Suppressor macrophage treated with lipopolysaccharide for 1 hour (primary cell): ENCODE measurements at regions not wholly inside any gene's neighbourhood (a gene's known extent, or its start where the extent isn't known, plus 50 kb on each side); places are given as distances from the start of the nearest gene placed in this dataset.

ENCODE experiments used
- DNase-seq, 3 donors: peaks; one replicate each; pipeline ENCODE4 v3.0.0-alpha.2; 2020 to 2022

DNA sequence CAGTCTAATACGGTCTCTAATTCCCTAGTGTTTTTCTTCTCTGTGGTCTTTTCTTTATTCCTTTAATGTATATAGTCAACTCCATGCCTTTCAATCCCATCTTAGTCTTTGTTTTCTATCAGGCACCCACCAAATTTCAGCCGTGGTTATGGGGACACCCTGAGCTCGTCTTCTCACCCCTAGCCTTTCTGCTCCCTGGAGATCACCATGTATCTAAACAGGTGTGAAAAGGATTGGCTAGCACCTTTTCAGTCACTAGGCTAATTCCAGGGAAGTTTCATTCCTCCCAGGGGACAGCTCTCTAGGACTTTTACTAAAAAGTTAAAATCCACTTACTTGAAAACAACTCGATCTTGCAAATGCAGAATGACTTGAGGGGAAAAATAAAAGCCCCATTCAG is 291.3 kb downstream of the ETNK1 start:
- no peak for DNase-seq

DNA sequence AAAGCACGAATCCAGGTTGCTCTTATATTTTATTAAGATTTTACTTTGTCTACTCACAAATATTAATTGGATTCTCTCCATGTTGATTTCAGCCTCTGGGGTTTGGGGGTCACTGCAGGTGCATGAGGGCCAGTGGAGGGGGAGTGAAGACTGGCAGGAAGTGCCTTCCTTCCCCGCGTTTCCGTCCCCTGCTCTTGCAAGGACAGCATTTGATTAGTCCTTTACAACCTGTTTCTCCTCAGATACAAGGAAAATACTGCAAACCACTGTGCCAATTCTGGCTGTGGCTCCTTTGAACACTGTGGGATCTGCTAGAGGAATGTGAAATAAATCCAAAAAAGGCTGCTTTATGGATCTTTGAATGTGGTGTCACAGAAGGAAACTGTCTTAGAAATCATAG is 291.8 kb downstream of the ETNK1 start:
- no peak for DNase-seq

DNA sequence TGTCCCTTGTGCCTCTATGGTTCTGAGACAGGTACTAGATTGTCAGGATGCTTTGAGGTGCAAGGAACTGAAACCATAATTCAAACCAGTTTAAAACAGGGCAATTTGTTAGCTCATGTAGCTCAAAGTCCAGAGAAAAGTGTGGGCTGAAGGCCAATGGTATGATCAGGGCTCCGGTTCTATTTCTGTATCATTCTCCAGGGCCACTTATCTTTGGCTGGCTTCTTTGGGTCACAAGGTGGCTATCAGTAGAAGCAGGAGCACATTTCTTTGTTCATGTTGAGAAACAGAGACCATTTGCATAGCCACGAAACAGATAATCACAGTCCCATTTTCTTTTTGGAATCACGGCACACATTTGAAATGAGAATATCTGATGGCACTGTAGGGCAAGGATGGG is 294.9 kb downstream of the ETNK1 start:
- DNase-seq = no peak

DNA sequence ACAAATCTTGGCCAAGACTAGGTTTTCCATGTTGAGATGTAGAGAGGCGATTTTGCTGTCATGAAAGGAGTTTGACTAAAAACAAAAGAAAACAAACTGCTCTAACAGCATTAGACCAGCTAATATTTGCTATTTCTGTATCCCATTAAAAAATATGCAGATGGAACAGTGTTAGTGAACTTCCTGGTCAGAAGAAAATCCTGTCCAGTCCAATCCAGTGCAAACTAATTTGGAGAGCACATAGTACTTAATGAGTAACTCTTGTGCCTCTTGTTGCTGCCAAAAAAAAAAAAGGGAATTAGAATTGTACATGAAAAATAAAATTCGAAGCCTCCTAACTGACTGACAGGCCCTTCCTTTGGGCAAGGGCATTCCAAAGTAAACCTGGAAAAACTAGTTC is 298.8 kb downstream of the ETNK1 start:
- no peak for DNase-seq

DNA sequence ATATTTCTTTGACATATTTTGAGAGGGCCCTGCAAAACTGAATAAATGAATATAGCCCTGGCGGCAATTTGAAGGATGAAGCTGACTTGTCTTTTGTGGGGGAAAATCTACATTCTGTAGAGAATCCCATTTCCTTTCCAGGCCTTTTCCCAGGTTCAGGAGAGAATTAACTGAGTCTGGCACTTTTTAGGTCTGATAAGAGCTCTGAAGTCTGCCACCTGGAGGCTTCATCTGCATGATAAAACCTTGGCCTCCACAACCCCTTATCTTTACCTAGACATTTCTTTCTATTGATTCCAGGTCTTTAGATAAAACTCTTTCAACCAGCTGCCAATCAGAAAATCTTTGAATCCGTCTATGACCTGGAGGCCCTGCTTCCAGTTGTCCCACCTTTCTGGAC is 299.4 kb downstream of the ETNK1 start:
- DNase-seq = no peak

DNA sequence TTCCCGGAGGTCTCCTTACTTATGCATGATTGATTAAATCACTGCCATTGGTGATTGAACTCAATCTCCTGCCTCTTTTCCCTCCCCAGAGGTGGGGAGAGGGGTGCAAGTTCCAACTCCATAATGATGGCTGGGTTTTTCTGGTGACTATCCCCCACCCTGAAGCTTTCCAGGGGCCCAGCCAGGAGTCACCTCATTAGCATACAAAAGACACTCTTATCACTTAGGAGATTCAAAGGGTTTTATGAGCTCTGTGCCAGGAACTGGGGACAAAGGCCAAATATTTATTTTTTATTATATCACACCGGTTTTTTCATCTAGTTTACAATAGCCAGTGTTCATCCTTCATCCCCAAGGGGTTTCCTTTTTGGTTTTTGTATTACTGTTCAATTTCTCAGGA is 300.7 kb downstream of the ETNK1 start:
- no peak for DNase-seq

DNA sequence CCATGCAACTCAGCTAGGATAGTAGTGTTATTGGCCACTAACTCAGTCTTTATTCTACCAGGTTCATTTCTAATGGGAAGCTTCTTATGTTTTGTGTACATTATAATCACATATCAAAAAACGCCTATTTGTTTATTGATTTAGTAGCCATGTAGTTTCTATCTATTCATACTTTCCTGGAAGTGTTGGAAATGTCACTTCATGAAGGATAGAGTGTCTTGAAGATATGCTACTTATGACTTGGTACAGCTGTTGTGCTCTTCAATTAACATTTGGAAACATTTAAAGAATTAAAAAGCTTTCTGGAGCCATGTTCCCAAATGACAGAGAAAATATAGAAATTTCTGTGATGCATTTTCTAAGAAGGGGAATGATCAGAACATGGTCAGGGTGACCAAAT is 307.5 kb downstream of the ETNK1 start:
- no peak for DNase-seq

DNA sequence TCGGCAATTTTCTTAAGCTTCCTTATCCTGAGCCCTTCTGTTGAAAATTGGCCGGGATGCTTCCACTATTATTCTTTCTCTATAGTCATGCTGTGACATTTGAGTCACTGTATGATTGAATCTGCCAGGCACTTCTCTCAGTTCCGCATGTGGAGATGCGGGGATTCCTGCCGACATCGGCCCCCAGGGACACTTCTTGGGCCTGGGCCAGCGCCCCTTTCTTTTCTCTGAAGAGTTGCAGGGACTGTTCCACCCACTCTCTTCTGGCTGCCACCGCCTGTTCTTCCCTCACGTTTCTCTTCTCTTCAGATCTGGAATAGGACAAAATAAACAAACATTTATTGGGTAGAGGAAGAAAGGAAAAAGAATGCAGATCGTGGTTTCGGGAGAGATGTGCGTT is 310.1 kb downstream of the ETNK1 start:
- DNase-seq = no peak

DNA sequence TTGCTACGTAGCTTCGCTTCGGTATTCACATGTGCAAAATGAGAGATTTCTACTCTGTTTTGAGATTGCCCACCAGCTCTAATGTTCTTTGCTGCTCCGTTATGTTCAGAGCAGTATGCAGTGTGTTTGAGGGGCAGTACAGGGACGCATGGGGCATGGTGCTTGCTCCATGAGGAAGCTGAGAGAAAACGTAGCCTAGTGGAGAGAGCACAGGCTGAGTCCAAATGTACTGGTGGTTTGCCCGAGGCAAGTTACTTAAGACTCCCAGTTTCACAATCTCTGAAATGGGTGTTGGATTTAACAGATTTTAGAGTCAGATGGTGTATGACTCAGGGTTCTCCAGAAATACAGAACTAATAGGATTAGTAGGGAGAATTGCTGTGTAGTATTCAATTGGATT is 310.5 kb downstream of the ETNK1 start:
- DNase-seq = no peak

DNA sequence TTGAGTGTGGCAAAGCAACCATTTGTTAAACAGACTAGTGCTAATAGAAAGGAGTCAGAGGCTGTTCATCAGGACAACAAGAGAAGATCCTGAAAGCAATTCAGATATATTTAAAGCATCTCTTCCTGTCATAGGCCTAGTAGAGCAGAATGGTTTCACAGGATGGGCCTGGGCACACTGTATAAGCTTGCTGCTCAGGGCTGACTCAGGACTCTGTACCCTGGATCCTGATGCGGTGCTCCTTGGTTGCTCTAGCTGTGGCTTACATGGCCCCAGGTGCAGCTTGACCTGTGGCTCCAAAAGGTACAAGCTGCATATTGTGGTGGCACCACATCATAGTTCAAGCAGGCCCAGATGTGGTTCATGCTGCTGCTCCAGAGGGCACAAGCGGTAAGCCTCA is 313.4 kb downstream of the ETNK1 start:
- DNase-seq = no peak

DNA sequence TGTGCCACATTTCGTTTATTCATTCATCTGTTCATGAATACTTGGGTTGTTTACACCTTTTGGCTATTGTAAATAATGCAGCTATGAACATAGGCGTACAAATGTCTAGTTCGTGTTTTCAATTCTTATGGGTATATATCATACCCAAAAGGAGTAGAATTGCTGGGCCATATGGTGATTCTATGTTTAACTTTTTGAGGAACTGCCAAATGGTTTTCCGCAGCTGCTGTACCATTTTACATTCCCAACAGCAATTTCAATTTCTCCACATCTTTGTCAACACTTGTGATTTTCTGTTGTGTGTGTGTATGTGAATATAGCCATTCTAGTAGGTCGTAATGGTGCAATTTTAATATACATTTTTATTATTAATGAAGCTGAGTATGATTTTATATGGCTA is 326.2 kb downstream of the ETNK1 start:
- no peak for DNase-seq

DNA sequence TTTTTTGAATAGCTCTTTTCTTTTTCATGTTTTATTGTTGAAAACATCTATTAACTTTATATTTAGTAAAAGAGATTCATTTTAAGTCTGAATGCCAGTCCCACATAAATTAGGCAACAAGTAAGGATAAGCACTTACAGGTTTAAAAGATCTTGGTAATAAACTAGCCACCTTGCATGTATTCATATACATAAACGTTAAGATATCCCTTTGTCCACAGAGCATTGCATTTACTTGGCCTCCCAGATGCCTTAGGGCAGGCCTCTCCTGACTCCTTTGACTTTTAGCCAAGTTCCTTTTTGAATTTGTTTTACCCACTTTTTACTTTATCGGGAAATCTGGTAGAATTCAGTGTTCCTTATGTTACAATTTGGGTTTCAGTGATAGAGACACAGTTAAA is 331.7 kb downstream of the ETNK1 start:
- no peak for DNase-seq

DNA sequence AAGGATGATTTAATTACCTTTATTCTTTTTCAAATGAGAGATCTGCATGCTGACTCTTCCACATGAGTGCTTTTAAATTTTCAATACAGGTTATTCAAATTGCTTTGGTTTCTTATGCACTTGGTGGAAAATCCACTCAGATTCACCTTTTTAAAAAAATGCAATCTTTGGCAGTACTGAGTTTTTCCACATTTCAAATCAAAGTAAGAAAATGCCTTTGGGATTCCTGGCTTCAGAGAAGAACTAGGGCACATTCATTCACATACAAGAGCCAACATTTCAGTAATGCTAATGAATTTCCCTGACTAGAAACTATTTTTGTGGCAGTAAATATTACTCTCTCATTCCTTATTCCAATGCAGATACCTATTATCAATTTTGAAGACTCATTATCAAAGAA is 342.2 kb downstream of the ETNK1 start:
- DNase-seq = no peak

DNA sequence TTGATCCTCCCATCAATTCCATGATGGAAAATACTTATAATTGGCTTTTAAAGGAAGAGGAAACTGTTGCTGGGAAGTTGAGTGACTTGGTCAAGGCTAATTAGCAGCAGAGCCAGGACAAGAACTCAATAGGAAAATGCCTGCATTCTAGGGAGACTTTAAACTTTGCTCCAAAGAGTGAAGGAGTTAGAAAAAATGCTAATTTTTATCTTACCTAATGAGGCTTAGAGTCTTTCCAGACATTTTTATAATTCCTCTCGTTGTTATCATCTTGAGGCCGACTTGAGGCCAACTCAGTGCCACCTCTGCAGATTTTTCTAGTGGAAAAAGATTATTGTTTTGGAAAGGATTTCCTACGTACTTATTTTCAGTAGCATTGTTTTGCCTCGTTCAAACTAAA is 344.6 kb downstream of the ETNK1 start:
- no peak for DNase-seq

DNA sequence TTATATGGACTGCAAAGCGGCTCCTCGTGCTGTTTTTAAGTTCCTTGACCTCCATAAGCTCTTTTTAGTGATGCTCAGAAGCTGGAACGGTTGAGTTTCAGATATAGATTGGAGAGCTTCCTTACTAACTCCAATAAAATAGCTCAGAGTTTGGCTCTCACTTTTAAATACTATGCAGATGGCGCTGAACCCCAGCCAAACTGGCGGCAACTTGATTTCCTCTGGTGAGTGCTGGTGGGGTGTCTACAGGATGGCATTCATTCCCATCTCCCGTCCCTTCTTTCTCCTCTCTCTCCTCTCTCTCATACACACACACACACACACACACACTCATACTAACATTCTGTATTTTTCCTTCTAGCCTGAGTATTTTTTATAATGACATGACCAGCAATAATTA is 346.3 kb downstream of the ETNK1 start:
- no peak for DNase-seq

DNA sequence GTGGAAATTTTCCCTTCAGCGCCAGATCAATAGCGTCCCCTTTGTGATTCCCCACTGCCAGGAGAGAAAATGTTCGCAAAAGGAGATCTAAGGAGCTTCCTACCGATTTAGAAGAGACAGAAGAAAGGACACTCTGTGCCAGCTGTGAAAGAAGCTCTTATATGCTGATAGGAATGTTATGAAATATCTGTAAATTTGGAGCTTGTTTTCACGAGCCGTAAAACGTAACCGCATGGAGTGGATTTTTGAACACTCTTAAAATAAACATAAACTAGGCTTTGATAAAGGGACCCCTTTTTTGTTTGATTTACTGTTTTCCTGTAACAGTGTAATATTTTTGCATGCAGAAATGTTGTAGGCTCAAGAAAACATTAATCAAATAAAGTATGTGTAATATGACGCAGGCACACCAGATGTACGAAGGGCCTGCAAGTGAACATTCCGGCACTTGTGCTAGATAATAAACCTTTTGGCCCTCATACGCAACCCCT is 346.8 kb downstream of the ETNK1 start:
- DNase-seq = no peak

DNA sequence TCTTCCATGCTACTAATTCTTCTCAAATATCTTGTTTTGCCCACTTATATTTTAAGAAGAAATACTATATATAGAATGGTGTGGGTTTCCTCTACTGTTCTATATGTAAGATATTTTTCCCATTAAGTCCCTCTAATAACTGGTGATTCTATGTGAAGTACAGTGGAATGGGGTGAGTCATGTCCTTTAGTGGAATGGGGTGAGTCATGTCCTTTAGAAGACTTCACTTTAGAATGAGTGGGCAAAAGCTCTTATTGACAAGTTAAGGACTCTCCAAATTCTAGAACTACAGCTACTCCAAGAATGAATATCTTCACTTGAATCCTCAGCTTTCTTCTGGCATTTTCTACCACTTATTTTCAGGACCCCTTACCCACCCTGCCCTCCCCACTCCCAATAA is 349.9 kb downstream of the ETNK1 start:
- peak; percentile 20 to 39 (median 36) for DNase-seq

DNA sequence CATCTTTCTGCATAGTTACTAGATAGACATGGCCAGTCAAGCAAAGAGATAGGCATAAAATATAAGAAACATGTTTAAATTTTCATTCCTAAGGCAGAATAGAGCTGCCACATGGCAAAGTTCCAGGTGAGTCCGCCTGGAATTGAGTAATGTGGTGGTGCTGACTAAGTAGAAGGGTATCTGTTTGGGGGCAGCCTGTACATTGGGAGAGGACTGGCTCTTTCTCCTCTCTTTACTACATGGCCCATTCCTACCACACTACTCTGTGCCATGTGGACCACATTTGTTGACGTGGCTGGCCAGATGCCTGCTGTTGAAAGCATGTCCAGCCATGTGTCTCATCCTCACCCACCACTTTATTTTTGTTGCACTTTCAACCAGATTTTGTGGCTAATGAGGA is 354.0 kb downstream of the ETNK1 start:
- no peak for DNase-seq

DNA sequence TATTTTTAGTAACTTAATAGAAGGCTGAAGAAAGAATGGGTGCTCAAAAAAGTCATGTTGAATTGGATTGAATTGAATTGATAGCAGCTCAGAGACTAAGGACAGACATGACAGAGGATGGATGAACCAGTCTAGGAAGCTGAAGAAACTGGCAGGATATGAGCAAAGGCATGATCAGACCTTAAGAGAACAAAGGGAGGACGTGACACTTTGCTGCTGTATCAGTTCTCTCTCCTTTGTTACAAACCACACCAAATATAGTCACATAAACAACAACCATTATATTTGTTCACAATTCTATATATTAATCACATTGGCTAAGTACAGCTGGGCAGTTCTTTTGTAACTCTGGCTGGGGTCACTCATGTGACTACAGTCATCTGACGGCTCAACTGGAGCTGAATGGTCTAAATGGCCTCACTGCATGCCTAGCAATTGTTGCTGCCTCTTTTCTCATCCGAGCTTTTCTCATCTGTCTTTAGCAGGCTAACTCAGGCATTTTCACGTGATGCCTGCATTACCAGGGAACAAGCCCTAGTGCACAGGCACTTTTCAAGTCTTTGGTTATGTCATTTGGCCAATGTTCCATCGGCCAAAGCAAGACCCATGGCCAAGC is 355.0 kb downstream of the ETNK1 start:
- DNase-seq = no peak

DNA sequence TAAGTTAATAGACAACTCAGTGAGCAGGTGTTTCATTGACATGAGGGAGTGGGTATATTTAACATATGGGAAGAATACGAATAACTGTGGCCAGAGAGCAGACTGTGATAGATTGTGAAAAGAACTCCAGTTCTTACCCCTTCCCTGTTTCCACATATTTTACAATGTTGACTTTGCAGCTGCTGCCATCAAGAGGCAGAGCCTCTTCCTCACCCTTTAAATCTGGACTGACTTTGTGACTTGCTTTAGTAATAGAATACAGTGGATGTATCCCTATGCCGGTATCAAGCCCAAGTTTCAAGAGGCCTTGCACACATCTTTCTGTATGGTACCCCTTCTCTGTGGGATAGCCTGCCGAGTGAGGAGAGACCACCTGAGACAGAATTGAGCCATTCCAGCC is 356.7 kb downstream of the ETNK1 start:
- DNase-seq = no peak

DNA sequence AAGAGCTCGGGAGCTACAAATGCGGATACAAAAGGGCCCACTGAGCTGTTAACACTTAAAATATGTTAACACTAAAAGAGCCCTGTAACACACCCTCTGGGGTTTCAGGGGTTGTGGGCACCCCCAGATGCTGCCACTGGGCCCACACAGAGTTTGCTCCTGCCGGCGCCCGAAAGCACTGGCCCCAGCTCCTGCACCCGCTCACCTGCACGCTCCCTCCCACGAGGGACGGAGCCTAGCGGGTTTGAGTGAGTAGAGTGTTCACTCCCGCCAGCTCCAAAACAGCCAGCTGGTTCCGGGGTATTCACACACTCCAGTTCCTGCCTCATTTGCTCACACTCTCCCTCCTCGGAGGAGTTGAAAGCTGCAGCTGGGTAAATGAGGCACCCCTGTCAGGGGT is 357.7 kb downstream of the ETNK1 start:
- no peak for DNase-seq

DNA sequence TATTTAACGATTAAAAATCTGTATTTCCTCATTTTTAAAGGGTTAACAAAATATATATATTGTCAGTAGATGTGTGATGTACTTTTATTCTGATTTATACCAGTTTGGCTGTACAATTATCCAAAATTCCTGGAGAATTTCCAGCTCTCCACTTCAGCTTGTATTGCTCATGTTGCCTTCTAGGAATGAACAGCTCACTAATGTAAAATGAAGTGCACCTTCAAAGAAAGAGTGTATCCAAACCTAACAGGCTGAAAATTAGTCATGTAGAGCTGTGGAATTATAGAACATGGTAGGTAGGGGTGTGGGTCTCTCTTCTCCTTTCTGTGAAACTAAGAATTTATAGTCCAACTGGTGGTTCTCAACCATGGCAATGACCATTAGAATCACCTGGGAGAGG is 362.0 kb downstream of the ETNK1 start:
- DNase-seq = no peak

DNA sequence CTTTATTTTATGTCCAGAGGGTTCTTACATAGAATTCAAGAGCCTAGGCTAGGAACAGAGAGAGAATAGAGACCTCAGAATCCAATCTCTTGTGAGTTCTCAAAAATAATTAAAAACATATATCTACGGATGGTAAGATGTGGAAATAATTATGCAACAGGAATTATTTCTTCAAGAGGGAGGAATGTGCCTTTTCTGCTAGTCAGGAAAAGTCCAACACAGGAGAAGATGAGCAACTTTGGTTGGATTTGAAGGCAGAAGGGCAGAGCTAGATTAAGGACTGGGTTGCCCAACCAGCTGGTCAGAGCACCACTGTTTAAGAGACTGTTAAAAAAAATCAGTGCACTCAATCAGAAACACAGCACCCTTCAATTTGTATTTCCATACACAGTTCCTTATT is 365.5 kb downstream of the ETNK1 start:
- no peak for DNase-seq

DNA sequence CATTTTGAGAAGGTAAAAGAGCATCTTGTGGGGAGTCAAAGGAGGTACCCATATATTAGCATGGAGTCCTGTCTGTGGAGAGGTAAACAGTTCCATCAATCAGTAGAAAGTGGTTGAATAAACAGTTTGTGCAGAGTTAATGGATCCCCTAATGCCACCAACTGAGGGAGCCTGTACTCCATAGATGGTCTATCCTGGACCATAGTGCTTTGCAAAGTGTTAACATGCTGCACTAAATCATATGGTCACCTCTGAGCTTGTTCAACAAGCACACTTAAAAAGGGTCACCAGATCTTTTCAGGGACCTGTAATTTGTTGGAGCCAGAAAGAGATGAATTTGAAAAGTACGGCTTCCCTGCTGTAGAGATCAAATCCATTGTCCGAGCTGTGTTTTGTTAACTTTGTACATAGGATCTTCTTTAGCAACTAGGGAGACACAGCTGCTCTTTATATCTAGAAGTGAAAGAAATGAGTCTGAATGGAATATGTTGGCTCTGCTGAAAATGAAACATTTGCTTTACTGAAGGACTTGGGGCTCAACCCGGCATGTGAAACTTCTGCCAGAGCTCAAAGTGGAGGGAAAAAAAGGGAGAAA is 366.4 kb downstream of the ETNK1 start:
- no peak for DNase-seq

DNA sequence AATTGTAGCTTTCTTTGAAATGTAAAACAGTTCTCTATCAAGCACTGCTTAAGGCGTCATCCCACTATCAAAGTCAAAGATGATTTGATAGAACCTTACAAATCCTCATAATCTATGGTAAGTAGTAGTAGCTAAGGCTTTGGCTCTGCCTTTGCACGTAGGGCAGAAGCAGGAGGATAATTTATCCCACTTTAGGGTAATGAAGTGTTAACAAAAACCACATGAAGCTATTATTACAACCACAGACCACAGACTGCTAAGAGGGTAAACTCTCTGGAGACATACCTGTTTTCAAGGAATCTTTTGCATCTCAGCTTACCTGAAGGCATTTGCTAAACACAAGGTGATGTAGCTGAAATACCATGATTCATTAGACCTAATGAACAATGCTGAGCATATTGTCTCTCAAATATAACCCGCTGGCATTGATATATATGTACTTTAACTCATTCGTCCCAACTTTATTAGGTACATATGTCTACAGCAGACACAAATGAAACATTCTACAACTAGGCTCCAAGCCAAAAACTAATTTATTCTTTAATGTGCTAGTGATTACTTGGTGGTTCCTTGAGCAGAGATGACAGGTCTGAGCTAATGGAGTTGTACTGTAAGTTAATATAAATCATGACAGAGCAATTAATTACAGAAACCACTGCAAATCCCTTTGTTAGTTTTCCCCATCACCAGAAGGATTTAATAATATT is 368.8 kb downstream of the ETNK1 start:
- no peak for DNase-seq
